GM20000 (cell line): ENCODE measurements at regions not wholly inside any gene's neighbourhood (a gene's known extent, or its start where the extent isn't known, plus 50 kb on each side); places are given as distances from the start of the nearest gene placed in this dataset.

Experiments
- DNase-seq: peaks from one replicate; pipeline ENCODE4 v3.0.0; 2012; ENCODE audit warnings: low spot score
- TF ChIP-seq, protein P1 (sequence below): IDR thresholded peaks from 2 replicates; pipeline ENCODE4 v1.5.1; 2012; ENCODE audit warnings: mild to moderate bottlenecking, control low read depth; ENCODE audit errors: extremely low read depth, missing control alignments

DNA sequence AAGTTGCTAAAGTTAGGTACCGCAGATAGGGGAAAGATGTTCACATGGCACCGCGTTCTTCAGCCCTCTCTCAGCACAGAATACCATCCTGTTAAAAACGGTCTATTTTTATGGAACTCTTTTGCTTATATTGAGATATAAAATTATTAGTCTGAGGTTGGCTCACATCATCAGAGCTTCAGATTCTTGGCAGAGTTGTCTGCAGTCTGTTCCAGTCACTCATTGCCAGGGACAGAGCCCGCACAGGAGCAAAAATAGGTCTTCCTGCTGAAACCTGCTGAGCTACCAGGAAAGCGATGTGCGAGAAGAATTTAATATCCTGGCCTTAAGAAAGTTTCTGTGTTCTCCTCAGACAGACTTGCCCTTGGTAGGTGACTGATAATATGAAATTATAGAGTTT, 249.8 kb downstream of the VRK1 start:
- TF ChIP-seq, protein P1, sequence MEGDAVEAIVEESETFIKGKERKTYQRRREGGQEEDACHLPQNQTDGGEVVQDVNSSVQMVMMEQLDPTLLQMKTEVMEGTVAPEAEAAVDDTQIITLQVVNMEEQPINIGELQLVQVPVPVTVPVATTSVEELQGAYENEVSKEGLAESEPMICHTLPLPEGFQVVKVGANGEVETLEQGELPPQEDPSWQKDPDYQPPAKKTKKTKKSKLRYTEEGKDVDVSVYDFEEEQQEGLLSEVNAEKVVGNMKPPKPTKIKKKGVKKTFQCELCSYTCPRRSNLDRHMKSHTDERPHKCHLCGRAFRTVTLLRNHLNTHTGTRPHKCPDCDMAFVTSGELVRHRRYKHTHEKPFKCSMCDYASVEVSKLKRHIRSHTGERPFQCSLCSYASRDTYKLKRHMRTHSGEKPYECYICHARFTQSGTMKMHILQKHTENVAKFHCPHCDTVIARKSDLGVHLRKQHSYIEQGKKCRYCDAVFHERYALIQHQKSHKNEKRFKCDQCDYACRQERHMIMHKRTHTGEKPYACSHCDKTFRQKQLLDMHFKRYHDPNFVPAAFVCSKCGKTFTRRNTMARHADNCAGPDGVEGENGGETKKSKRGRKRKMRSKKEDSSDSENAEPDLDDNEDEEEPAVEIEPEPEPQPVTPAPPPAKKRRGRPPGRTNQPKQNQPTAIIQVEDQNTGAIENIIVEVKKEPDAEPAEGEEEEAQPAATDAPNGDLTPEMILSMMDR: no peak
- no peak for DNase-seq

DNA sequence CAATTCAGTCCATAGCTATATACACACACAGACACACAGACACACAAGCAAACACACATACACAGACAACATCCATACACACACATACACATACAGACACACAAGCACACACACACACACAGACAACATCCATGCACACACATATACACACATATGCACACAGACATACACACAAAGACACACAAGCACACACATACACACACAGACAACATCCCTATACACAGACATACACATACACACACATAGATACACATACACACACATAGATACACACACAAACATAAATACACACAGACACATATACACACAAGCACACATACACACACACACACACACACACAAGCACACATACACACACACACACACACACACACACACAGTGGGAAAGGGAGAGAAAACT, 254.8 kb downstream of the VRK1 start:
- DNase-seq: no peak
- TF ChIP-seq, protein P1: no peak

DNA sequence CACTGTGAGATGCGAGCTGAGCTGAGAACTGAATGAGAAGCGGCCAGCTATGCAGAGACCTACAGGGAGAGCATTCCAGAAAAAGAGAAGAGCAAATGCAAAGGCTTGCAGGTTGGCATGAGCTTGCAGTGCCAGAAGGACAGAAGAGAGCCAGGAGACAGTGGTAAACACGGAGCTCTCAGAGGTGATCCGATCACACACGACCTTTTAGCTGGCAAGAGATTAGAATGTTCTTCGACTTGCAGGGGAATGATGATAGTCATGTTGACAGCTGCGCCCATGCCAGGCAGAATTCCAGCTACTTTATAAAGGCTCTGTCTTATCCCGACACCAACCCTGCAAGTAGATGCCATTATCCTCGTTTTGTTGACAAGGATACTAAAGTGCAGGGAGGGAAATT, 256.8 kb downstream of the VRK1 start:
- DNase-seq: no peak
- TF ChIP-seq, protein P1: no peak

DNA sequence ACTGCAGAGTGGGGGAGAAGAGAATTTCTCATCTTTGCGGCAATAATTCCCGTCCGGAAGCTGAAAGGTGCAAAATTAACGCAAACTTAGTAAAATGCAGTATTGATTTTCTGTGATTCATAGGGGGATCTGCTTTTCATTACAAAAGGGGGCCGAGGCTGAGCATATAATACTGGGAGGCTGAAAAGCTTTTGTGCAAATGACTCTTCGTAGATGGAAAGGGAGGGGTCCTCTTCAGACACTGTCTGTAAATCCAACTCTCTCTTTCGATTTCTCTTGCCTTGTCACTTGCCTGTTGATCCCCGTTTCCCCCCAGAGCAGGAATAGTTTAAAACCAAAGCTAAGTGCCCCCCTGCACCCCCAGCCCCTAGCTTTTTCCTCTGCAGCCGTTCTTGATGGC, 258.2 kb downstream of the VRK1 start:
- no peak for DNase-seq
- TF ChIP-seq, protein P1: no peak

DNA sequence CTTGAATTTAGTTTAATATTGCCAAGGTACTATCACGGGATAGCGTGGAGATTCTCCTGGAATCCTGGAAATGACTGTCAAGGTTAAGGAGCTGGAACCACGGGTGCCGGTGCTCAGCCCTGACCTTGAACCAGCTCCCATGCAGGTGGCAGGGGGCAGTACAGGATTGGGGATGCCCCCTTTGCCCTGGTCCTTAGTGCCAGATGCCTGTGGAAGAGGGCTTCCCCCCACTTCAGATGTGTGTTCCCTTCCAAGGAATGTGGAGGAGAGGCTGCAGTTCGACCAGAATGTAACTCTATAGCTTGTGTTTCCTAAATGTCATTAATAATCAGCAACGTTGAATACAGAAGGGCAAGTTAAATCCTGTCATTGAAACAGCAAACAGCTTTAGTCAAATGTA, 258.9 kb downstream of the VRK1 start:
- DNase-seq: no peak
- TF ChIP-seq, protein P1: no peak

DNA sequence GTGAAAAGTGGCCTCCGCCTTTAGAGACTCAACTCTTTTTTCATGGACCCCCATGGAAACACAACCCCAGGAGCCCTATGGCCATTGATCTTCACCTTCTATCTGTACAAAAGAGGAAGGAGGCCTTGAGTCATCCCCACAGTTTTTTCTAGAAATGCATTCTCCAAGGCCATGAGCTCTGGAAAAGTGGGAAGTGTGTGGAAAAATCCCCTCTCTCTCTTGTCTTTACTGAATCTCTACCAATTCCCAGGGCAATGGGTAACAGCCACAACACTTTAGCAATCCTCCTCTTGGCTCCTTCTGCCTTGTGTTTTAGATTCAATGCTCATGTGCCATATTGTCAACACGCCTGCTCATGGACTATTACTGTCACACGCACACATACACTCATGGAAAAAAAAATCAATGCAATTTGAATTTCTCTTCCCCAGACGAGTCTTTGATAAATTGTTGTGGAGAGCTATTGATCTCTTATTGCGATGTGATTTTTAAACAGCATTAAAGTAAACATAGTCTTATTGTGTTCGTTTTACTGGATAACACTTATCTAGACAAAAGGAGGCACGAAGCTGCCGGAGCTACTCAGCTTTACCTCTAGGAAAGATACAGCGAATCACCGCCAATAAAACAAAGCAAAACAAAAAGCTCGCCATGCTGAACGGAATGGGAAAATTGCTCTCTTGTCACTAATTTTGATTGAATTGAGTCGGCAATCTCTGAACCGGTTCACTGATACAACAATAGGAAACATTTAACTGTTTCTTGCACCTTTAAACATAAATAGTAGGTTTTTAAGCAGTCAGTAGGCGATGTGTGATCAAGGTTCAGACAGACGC, 260.3 kb downstream of the VRK1 start:
- no peak for DNase-seq
- TF ChIP-seq, protein P1: no peak

DNA sequence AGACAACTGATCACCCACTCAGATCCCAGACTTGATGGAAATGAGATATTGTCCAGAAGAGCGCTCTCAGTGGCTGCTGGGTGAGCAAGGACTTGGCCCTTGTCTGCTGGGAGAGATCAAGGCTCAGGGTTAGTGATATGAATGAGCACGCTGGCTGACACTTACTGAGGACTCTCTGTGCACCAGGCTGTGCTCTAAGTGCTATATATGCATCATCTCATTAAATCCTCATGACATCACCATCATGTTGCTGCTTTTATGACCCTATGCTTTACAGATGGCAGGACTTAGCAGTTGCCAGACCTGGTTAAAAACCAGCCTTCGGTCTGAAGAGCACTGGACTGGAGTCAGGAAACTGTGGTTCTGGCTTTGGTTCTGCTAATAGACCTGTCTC, 260.9 kb downstream of the VRK1 start:
- no peak for DNase-seq

More for the DNA sequence above, 260.9 kb downstream of the VRK1 start:
- TF ChIP-seq, protein P1: no peak
